GM21381 (cell line): ENCODE measurements at regions not wholly inside any gene's neighbourhood (a gene's known extent, or its start where the extent isn't known, plus 50 kb on each side); places are given as distances from the start of the nearest gene placed in this dataset.

Experiments
- ATAC-seq: cut with Tn5 transposase; IDR thresholded peaks from one replicate; pipeline ENCODE4 v1.9.1; 2021; ENCODE audit warnings: mild to moderate bottlenecking, moderate library complexity; ENCODE audit not compliant: unreplicated experiment

DNA sequence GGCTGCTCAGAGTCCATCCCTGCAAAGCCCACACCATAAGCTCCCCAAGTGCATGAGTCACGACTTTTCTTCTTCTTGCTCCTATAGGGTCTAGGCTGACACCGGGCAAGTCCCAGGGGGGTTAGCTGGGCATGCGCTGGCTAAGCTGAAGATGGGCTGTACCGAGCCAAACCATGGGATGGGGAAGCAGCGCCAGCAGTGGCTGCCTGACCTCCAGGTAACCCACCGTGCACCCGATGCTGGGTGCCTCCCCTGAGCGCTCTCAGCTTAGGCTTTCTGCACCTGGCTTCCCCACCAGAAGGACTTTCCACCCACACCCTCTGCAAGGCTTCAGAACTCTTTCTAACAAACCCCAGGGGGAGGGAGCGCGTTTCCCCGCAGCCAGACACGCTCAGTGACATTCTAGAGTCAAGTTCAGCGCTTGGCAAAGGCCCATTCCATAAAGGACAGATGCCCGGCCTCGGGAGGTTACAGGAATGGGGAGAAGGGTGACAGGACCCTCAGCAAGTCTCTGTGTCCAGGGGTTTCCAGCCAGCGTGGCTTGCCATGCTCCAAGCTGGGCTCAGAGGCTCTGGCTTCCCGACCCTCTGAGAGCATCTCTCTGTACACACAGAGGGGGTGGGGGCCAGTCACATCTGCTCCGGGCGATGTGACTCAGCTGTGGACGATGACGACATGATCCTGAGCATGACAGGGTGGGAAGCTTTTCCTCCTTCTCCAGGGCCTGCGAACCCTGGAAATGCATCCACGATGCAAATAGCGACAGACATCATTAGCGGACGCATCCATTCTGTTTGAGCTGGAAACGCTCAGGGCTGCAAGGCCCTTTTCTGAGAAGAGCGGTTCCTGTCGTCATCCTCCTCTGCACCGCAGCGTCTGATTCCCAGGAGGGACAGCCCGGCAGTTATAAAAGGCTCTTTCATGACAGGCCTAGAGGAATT is 107.8 kb downstream of the SIK1 start:
- no peak for ATAC-seq

DNA sequence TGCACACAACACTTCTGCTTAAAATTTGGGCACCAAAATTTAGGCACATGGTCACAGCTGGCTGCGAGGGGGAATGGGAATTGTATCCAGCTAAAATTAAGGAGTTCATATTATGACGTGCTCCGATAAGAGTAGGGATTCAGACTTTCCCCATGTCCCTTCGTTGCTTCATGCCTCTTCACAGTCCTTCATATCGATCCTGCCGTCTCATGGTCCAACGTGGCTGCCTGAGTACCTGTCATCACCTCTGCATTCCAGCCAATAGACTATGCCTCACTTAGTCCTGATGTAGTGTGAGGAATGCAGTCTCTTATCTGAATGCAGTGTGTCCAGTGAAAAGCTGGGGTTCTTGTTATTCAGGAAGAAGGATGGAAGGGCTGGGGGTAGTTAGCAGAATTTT is 108.6 kb downstream of the SIK1 start:
- ATAC-seq: no peak

DNA sequence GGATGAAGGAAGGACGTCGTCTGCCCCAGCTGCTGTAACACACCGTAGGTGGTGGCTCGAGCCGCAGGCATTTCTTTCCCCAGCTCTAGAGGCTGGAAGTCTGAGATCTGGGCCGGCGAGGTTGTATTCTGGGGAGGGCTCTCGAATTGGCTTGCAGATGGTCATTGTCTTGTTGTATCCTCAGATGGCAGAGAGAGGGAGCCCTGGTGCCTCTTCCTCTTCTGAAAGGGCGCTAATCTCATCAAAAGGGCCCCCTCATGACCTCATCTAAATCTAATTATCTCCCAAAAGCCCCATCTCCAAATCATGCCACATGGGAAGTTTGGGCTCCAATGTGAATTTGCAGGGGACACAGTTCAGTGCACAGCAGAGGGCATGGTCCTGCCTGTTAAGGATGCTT is 109.0 kb downstream of the SIK1 start:
- no peak for ATAC-seq

DNA sequence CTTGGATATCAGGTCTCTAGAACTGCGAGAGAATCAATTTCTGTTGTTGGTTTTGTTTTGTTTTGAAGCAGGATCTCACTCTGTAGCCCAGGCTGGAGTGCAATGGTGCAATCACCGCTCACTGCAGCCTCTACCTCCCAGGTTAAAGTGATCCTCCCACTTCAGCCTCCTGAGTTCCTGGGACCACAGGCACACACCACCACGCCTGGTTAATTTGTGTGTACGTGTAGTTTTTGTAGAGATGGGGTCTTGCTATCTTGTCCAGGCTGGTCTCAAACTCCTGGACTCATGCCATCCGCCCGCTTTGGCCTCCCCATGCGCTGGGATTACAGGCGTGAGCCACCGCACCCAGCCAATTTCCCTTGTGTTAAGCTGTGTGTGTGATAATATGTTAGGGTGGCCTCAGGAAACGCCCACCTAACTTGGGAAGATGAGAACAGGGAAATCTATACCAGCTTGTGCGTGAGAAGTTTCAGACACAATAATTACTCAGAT is 109.6 kb downstream of the SIK1 start:
- no peak for ATAC-seq

DNA sequence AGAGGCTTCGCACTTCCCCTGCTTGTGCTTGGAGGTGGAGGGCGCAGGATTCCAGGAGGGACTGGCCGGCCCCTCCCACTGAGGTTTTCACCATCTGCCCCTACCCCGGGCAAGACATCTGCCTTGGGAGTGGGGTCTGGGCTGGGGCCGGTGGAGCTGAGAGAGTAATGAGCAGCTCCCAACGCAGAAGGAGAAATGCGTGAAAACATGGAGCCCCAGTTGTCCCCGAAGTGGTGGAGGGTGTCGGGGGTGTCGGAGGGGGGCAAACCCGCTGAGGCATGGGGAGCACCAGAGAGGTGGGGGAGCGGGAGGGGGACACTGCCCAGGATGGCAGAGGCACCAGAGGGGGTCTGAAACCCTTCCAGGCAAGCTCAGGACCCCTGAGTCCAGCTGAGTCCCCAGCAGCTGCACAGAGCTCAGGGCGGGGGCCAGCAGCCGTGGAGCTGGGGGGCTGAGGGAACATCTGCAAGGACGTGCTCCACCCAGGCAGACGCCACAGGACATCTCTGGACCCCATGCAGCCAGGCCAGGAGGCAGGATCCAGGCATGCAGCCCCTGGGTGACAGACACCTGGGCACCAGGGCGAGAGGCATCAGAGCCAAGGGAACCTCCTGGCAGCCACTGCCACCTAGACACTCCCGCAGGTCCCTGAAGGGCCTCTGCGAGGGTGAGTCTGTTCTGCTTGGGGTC is 110.6 kb downstream of the SIK1 start:
- ATAC-seq: no peak

DNA sequence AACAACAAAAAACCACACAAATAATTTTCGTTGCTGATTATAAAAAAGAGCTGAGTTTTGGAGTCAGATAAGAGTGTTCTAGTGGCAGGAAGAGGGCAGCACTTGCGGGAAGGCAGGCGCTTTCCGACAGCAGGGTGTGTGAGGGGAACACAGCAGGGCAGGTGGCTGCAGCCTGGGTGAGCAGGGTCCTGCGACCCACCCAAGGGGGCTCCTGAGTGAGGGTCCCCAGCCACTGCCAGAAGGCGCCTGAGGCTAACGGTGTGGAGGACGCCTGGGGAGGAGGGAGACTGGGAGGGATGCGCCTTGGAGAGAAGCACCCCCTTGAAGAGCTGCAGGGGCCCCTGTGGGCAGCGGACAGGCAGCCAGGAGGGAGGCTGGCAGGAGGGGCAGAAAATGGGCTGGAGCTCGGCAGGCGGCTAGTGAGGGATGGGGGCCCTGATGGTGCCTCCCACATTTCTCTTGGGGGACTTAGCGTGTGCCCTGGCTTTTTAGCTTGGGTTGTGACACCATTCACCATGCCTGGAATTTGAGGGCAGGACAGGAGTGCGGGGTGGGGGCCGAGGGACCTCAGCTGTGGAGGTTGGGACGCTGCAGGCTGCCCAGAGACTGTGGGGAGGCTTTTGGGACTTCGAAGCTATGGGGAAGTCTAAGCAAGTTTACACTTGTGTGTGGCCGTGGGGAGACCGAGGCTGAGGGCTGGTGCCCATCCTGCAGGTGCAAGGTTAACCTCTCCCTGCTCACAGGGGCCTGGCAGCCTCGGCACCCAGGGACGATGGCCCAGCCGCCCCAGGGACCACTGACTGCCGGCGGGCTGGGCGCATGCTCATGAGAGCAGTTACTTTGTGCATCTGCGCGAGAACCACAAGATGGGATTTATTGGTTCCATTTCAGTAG is 111.4 kb downstream of the SIK1 start:
- ATAC-seq: no peak

DNA sequence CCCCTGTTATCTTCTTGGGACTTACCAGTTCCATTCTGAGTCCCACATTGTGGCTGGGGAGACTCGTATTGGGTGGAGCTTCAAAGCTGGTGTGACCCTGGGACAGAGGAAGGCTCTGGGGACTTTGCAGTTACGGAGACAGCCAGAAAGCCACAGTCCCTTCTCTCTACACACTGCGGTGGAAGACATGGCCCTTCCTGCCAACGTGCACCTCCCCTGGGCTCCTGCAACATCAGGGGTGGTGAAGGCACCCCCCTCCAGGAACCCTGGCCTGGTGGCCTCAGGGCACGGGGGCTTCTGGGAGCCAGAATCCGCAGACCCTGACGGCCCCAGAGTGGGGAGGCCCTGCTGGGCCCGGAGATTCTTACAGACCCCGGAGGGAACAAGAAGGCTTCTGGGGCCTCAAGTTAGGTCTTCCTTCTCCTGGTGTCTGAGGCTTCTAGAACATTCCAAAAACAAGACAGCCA is 113.0 kb downstream of the SIK1 start:
- ATAC-seq: no peak

DNA sequence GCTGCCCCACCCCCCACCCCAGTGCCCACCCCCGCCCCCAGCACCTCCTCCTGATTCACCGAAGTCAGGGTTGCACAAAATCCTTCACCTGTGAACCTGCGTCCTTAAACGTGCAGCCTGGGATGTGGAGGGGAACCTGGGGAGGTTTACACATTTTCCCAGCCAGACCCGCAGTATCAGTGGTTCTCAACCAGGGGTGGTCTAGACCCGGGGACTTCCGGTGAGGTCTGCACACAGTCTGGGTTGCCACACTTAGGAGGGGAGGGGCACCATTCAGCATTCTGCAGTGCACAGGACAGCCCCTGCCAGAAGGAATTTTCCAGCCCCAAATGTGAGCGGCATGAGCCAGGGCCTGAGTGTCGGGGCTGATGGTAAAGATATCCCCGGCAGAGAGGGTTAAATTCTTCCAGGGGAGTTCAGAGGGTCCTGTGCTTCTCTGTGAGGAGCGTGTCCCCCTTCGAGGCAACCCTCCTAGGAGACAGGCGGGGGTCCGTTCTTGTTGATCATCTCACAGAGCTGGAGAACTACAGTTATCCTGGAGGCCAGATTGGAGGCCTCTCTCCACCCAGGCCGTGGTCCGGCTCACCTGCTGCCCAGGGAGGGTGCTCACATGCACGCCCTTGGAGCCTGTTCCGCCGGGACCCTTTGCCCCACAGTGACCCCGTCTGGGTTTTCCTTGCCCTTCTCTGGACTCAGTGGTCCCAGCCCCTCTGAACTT is 113.6 kb downstream of the SIK1 start:
- no peak for ATAC-seq

DNA sequence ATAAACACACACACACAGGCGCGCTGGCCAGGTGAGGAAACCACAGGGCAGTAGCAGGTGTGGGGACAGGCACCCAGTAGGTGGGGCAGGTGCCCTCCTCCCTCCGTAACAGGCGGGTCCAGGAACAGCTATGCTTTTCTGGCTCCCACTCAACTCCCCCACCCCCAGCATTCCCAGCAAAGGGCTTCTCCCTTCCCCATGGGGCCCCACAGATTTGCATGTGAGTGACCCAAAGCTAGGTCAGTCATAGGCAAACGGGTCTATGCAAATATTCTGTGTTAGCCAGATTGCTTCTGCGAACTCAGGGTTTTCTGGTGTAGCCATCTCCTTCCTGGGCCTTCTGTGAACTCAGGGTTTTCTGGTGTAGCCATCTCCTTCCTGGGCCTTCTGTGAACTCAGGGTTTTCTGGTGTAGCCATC is 114.2 kb downstream of the SIK1 start:
- no peak for ATAC-seq

DNA sequence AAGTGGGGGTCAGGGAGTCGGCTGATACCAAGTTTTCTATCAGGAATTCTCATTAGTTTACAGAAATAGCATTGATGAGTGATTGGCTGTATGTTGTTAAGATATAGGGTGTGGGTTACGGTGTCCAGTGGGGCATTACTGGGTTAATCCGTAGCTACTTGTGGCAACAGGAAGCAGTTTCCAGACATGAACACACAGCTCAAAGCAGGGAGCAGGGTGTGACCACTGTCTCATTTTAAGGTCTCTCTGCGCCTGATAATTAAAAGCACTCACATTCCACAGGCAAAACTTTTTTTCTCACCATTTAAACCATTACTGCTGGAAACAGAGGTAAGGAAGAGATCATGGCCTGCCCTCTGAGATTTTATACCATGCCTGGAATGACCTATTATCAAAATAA is 114.9 kb downstream of the SIK1 start:
- no peak for ATAC-seq

DNA sequence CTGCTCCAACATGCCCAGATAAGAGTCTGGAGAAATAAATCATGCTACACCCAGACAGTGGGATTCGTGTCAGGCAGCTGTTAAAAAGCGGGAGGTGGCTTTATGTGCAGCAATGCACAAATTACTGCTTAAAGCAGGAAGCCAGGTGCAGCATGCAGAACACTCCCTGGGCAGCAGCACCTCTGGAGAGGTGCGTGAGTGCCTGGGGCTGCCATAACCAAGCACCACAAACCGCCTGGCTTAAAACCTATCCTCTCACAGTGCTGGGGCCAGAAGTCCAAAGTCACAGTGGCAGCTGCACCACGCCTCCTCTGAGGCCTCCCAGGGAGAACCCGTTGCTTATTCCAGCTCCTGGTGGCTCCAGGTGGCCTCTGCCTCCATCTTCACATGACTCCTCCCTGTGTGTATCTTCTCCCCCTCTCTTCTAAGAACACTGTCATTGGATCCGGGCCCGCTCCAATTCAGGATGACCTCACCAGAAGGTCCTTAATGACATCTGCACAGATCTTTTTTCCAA is 115.6 kb downstream of the SIK1 start:
- no peak for ATAC-seq

DNA sequence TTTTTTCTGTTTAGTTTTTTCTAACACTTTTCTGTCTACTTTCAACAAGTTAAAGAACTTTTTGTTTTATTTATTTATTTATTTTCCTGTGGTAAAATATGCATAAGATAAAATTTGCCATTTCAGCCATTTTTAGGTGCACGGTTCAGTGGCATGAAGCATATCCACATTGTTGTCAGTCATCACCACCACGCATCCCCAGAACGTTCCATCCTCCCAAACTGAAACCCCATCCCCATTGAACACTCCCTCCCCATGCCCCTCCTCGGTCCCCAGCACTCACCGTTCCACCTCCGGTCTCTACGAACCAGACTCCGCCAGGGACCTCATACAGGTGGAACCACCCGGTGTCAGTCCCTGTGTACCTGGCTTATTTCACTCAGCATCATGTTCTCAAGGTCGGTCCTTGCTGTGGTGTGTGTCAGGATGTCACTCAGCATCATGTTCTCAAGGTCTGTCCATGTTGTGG is 118.1 kb downstream of the SIK1 start:
- no peak for ATAC-seq

DNA sequence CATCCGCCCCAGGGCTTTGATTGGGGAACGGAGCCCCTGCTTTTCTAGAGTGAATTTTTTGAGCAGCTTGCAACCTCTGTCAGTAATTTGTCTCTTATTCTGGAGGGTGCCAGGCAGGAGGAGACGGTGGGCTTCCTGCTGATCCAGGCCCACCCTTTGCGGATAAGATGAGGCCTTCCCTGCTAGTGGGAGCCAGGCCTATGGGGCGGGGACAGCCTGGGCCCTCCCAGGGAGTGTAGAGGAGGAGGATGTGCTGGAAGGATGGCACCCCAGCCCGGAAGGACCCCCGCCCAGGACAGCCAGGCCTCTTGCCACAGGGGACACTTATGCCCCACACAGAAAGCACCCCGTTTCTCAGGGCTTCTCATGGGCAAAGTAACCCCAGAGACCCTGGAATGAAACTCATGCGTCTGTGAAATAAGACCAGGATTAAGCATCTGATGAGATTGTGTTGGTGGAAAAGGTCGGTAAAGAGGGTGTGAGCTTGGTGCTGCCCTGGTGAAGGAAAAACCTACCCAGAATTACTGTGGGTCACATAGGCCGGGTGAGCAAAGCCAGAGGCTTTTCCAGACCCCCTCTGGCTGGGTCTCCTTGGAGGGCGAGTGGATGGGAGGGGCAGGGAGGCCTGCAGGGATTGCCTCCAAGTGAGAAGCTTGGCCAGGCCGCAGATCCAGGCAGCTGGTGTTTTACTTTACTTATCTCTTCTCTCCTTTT is 118.7 kb downstream of the SIK1 start:
- no peak for ATAC-seq

DNA sequence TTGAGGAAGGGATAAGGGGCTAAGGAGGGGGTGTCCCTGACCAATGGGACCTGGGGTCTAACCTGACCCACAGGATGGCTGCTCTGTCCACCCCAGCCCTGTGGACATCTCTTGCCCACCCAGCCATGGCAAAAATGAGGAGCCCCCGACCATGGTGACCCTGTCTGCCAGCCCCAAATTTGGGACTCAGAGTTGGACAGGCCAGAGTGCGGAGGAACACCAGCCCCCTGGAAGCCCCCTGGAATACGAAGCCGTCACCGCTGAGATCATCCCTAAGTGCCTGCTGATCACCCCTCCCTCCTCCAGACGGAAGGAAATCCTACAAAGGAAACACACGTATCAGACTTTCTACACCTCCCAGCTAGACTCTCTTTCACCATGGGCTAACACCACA is 119.3 kb downstream of the SIK1 start:
- no peak for ATAC-seq

DNA sequence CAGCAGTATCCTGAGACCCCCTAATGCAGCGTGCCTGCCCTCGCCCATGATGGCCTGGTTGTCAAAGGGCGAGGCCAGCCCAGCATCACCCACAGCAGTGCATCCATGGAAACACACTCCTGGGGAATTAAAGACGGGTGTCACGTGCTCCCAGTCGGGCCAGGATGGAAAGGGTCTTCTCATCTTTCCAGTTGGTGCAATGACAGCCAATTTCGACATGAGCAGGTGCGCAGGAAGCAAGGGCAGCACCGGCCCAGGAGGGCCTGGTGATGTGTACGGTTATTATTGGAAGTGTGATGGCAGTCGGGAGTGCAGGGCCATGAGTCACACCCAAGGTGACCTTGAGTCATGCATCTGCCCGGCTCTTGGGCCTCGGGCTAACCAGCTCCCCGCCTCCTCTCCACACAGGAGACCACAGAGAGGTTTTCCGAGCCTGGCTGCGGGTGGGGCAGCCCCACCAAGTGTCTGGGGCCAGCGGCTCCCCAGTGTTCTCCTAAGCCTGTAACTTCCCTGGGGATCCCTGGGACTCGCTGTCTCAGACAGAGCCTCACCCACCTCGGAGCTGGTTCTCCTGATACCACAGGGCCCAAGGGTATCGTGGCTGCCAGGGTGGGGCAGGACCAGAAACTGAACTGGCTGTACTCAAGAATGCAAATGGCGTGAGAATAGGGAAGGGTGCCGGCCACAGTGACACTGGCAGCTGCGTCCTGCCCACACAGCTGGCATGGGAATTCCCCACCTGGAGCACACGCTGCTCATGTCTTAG is 119.8 kb downstream of the SIK1 start:
- peak; percentile 63 for ATAC-seq

DNA sequence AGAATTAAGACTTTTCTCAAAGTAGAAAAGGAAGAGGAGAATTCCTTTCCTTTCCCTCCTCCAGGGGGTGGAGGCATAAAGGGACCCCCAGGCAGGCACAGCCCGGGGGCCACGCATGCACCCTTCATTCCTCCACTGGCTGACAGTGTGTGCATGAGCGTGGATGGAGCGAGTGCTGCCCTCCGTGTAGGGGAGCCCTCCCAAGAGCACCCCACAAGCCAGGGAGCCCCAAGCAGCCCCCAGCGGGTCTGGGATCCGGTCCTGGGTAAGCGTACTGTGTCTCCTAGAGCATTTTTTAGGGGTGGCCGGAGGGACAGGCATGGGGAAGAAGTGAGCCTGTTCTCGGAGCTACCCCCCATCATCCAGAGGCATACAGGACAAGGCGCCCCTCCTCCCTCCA is 120.5 kb downstream of the SIK1 start:
- no peak for ATAC-seq

DNA sequence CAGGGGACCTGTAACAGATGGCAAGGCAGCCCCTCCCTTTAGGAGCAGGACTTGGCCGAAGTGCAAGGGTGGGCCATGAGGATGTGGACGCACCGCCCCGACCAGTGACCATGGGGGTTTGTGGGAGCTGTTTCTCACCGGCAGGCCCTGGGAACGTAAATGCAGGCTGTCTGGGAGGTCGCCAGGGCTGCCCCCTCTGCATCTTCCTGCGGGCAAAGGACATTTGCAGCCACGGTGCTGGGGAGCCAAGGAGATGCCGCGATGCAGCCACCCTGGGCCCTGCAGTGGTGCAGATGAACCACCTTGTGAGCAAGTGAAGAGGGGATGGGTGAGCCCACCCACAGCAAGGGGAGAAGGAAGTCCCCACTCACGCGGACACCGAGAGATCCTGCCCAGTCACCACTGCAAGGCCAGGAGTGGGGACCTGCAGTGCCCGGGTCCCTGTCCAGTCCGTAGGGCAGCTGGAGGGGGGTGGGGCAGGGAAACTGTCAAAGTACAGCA is 121.1 kb downstream of the SIK1 start:
- no peak for ATAC-seq

DNA sequence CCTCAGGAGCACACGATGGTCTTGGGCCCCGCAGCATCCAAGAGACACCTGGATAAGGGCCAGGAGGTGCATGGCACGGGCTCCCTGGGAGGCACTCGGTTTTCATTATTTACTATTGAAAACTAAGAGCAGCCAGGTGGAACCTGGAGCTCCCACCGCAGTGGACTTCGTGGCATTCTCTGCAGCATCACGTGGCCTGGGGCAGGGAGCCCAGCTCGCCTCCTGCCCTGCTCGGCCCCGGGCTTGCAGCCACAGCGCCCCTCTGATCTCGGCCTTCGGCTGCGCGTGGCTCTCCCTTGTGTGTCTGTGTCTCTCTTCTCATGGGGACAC is 121.6 kb downstream of the SIK1 start:
- ATAC-seq: no peak
